Gastrocnemius medialis (tissue), 4 donors: ENCODE measurements at regions not wholly inside any gene's neighbourhood (a gene's known extent, or its start where the extent isn't known, plus 50 kb on each side); places are given as distances from the start of the nearest gene placed in this dataset.

Experiments used
- CTCF ChIP-seq, 5 experiments: fragments of 450-650 bp in 3 of 5; fragments of 200-600 bp in 2 of 5; sonication (generic) in 2 of 5; IDR thresholded peaks in 4 of 5; conservative IDR thresholded peaks in 1 of 5; 1 replicate in 4 of 5; 2 replicates in 1 of 5; pipeline ENCODE4 v1.5.1; 2016 to 2019; ENCODE audit warnings: antibody characterized with exemption in 5 of 5, mild to moderate bottlenecking in 3 of 5, moderate library complexity in 3 of 5
- POLR2A ChIP-seq, 2 donors: fragments of 450-650 bp; IDR thresholded peaks; one replicate each; pipeline ENCODE4 v1.6.1; 2017; ENCODE audit warnings: antibody characterized with exemption in 2 of 2, mild to moderate bottlenecking in 2 of 2, moderate library complexity in 2 of 2

- TF ChIP-seq CTCF (IDR thresholded peaks at IDR 0.05 in 4 of 5, conservative IDR thresholded peaks at IDR 0.05 in 1 of 5) (no peak), POLR2A (IDR thresholded peaks at IDR 0.05) (no peak)
Measured at GRCh38 chr6:26200918-26201721, 113.9 kb downstream of the HFE start.
